H1 (cell line): ENCODE measurements at regions not wholly inside any gene's neighbourhood (a gene's known extent, or its start where the extent isn't known, plus 50 kb on each side); places are given as distances from the start of the nearest gene placed in this dataset.

Source experiments
- CHD2 ChIP-seq: IDR thresholded peaks from 2 replicates; pipeline ENCODE4 v1.6.1; 2012; ENCODE audit warnings: low read length, improper control_type of control experiment
- EZH2 ChIP-seq: fragments of 200-600 bp; sonication (generic); IDR thresholded peaks from 2 replicates; pipeline ENCODE4 v1.7.1; 2012; ENCODE audit warnings: low read depth, mild to moderate bottlenecking, moderate library complexity, low read length, inconsistent platforms; ENCODE audit not compliant: severe bottlenecking
- TF ChIP-seq, protein P1 (sequence below): IDR thresholded peaks from 2 replicates; pipeline ENCODE4 v1.6.1; 2012; ENCODE audit warnings: low read length, inconsistent platforms

DNA sequence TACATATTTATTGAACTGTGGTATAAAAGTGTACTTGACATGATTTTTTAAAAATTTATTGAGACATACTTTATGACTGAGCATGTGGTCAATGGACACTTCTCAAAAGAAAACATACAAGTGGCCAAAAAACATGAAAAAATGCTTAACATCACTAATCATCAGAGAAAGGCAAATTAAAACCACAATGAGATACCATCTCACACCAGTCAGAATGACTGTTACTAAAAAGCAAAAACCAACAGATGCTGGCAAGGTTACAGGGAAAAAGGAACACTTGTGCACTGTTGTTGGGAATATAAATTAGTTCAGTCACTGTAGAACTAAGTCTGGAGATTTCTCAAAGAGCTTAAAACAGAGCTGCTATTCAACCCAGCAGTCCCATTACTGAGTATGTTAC, 1177.6 kb downstream of the GALC start:
- TF ChIP-seq, protein P1, sequence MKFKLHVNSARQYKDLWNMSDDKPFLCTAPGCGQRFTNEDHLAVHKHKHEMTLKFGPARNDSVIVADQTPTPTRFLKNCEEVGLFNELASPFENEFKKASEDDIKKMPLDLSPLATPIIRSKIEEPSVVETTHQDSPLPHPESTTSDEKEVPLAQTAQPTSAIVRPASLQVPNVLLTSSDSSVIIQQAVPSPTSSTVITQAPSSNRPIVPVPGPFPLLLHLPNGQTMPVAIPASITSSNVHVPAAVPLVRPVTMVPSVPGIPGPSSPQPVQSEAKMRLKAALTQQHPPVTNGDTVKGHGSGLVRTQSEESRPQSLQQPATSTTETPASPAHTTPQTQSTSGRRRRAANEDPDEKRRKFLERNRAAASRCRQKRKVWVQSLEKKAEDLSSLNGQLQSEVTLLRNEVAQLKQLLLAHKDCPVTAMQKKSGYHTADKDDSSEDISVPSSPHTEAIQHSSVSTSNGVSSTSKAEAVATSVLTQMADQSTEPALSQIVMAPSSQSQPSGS = no peak
- TF ChIP-seq EZH2 (no peak), CHD2 (no peak)
